Endodermal cell (in vitro differentiated cells): ENCODE measurements at regions not wholly inside any gene's neighbourhood (a gene's known extent, or its start where the extent isn't known, plus 50 kb on each side); places are given as distances from the start of the nearest gene placed in this dataset.

Experiments
- DNase-seq: peaks from one replicate; pipeline ENCODE4 v3.0.0-alpha.2; 2017
- H3K27ac ChIP-seq: 2 replicates; pipeline ENCODE4 v1.5.1; 2013; ENCODE audit warnings: mild to moderate bottlenecking, low read depth, low read length, moderate library complexity
- H3K27me3 ChIP-seq: 2 replicates; pipeline ENCODE4 v1.6.1; 2013; ENCODE audit warnings: mild to moderate bottlenecking, low read length, moderate library complexity; ENCODE audit not compliant: insufficient read depth, control insufficient read depth, poor library complexity, severe bottlenecking
- H3K36me3 ChIP-seq: 2 replicates; pipeline ENCODE4 v1.7.0; 2013; ENCODE audit warnings: mild to moderate bottlenecking, low read length, moderate library complexity; ENCODE audit not compliant: control insufficient read depth, insufficient read depth
- H3K4me1 ChIP-seq: one replicate; pipeline ENCODE4 v1.7.0; 2013; ENCODE audit warnings: low read length; ENCODE audit not compliant: control insufficient read depth, insufficient read depth
- H3K4me3 ChIP-seq: 2 replicates; pipeline ENCODE4 v1.5.1; 2013; ENCODE audit warnings: mild to moderate bottlenecking, low read length, moderate library complexity
- H3K9ac ChIP-seq: 2 replicates; pipeline ENCODE4 v1.6.1; 2013; ENCODE audit warnings: mild to moderate bottlenecking, low read length, moderate library complexity; ENCODE audit not compliant: poor library complexity, severe bottlenecking; ENCODE audit errors: extremely low read depth
- H3K9me3 ChIP-seq: 2 replicates; pipeline ENCODE4 v1.6.1; 2013; ENCODE audit warnings: mild to moderate bottlenecking, low read length, moderate library complexity; ENCODE audit not compliant: control insufficient read depth
- H3K27ac Mint-ChIP-seq: 2 replicates; pipeline ENCODE4 v1.8.0; 2020; ENCODE audit warnings: mixed read lengths
- H3K27me3 Mint-ChIP-seq: 2 replicates; pipeline ENCODE4 v1.8.0; 2021; ENCODE audit warnings: mild to moderate bottlenecking, mixed read lengths; ENCODE audit not compliant: insufficient read depth
- H3K36me3 Mint-ChIP-seq: 2 replicates; pipeline ENCODE4 v1.8.0; 2020; ENCODE audit warnings: low read depth, mixed read lengths
- H3K4me1 Mint-ChIP-seq: 2 replicates; pipeline ENCODE4 v1.8.0; 2020; ENCODE audit warnings: mixed read lengths
- H3K4me3 Mint-ChIP-seq: 2 replicates; pipeline ENCODE4 v1.8.0; 2020; ENCODE audit warnings: mild to moderate bottlenecking, moderate library complexity, mixed read lengths
- H3K9me3 Mint-ChIP-seq: 2 replicates; pipeline ENCODE4 v1.8.0; 2020; ENCODE audit warnings: mild to moderate bottlenecking, mixed read lengths
- WGBS, 2 experiments: methylation state at CpG; one replicate each; pipeline versions ENCODE4 v1.1.5 to v1.1.7; 2013; ENCODE audit warnings: missing lambda C conversion rate in 2 of 2, mixed read lengths in 1 of 2; ENCODE audit not compliant: insufficient coverage in 1 of 2, insufficient read length in 1 of 2; 5-methylcytosine and 5-hydroxymethylcytosine counted together
- TF ChIP-seq, protein P1 (sequence below): fragments of 200-600 bp; sonication (generic); conservative IDR thresholded peaks from 2 replicates; pipeline ENCODE4 v1.5.0; 2021; ENCODE audit warnings: antibody characterized with exemption, mild to moderate bottlenecking

DNA sequence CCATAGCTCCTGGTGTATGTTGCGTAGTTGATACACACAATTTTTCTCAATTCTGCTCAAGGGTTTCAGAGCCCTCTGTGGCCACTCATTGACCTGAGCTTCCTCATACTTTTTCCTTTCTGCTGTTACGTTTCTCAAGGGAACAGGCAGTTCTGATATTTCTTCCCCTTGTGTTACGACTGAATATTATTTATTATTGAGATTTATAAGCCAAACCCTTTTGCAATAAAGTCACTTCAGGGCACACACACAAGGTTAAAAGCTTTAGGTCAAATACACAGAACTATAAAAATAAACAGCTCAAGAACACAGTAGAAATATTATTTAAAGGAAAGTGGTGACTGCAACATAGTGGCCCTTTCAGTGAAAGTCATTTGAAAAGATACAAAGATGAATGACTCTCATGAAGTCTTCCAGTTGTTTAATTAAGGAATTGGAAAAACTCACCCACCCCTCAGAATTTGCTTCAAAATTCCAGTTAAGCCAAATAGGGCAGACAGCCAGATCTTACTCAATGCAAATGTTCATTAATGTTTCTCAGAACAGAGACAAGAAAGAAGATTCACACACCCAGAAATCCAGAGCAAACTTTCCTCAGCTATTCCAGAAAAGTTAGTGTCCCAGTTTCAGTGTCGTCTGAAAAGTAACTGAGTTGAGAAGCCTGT is 179.7 kb downstream of the TRIB2 start:
- TF ChIP-seq, protein P1, sequence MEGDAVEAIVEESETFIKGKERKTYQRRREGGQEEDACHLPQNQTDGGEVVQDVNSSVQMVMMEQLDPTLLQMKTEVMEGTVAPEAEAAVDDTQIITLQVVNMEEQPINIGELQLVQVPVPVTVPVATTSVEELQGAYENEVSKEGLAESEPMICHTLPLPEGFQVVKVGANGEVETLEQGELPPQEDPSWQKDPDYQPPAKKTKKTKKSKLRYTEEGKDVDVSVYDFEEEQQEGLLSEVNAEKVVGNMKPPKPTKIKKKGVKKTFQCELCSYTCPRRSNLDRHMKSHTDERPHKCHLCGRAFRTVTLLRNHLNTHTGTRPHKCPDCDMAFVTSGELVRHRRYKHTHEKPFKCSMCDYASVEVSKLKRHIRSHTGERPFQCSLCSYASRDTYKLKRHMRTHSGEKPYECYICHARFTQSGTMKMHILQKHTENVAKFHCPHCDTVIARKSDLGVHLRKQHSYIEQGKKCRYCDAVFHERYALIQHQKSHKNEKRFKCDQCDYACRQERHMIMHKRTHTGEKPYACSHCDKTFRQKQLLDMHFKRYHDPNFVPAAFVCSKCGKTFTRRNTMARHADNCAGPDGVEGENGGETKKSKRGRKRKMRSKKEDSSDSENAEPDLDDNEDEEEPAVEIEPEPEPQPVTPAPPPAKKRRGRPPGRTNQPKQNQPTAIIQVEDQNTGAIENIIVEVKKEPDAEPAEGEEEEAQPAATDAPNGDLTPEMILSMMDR: no peak
- no peak overlapping the region for H3K4me3 Mint-ChIP-seq
- WGBS, 2 experiments: 94 to 100% methylated on average over 1 to 3 of the region's 4 CpGs

DNA sequence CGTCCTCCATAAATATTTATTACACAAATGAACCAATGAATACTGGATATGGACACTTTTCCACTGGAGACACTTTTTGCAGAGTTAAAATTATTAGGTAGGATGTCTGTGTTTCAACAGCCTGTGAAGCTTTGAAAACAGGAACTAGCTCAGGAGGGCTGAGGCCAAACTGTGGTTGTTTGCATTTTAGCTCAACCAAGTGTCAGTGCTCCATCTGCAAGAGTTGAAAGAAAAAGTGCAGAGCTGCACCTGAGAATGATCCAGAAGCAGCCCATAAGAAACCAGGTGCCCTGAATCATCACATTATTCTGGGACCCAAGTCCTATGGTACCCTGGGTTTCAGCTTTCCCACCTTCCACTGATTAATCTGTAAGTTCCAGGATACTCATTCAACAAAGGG is 180.4 kb downstream of the TRIB2 start:
- Histone ChIP-seq H3K4me3 (no peak overlapping the region), H3K36me3 (no peaks in the 10 kb centered on the region), H3K9me3 (peaks cover 11% of the 10 kb centered on the region), H3K4me1 (no peaks in the 10 kb centered on the region), H3K27ac (no peak overlapping the region), H3K27me3 (peaks cover 80% of the 10 kb centered on the region), H3K9ac (no peak overlapping the region)
- H3K9me3 Mint-ChIP-seq: peaks cover 8% of the 10 kb centered on the region
- peaks cover 31% of the 10 kb centered on the region for H3K27me3 Mint-ChIP-seq
- no peak for DNase-seq
- H3K27ac Mint-ChIP-seq: no peak overlapping the region
- WGBS, 2 experiments: 69% methylated on average over 1 of the region's 1 CpG; no CpG with 5 or more reads in 1 of the 2 experiments
- H3K4me3 Mint-ChIP-seq: no peak overlapping the region
- TF ChIP-seq, protein P1: no peak
- peaks cover 5% of the 10 kb centered on the region for H3K4me1 Mint-ChIP-seq
- no peaks in the 10 kb centered on the region for H3K36me3 Mint-ChIP-seq

More for the DNA sequence above, 179.7 kb downstream of the TRIB2 start:
- H3K36me3 ChIP-seq: no peaks in the 10 kb centered on the region
- H3K9me3 ChIP-seq: peaks cover 11% of the 10 kb centered on the region
- Mint-ChIP-seq H3K36me3 (no peaks in the 10 kb centered on the region), H3K9me3 (peaks cover 15% of the 10 kb centered on the region), H3K27ac (no peak overlapping the region), H3K4me1 (peaks cover 5% of the 10 kb centered on the region), H3K27me3 (peaks cover 25% of the 10 kb centered on the region)
- no peak overlapping the region for H3K4me3 ChIP-seq
- no peak for DNase-seq
- peaks cover 77% of the 10 kb centered on the region for H3K27me3 ChIP-seq
- no peak overlapping the region for H3K27ac ChIP-seq
- no peaks in the 10 kb centered on the region for H3K4me1 ChIP-seq
- no peak overlapping the region for H3K9ac ChIP-seq

DNA sequence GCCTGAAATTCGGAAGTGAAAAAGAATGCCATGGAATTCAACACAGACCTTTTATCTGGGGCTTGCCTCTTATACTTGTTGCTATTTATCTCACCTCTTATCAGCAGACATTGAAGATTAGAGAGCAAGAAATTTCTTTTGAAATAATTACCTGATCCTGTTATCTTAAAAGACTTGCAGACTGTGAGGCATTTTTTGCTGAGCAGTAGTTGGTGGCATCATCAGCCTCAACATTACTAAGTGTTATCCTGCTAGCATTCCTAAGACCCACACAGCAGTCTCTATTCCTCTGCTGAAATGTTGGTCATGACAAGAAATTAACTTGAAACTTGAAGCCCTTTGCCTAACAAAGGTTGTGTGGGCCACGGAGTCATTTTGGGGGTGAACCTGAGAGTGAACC is 186.5 kb downstream of the TRIB2 start:
- no peak overlapping the region for H3K27ac ChIP-seq
- no peak for DNase-seq
- WGBS, 2 experiments: 83% methylated on average over 2 of the region's 2 CpGs; no CpG with 5 or more reads in 1 of the 2 experiments
- Mint-ChIP-seq H3K4me3 (no peak overlapping the region), H3K36me3 (no peaks in the 10 kb centered on the region), H3K4me1 (peaks cover 15% of the 10 kb centered on the region), H3K9me3 (no peaks in the 10 kb centered on the region), H3K27me3 (peaks cover 23% of the 10 kb centered on the region), H3K27ac (no peak overlapping the region)
- H3K27me3 ChIP-seq: peaks cover 47% of the 10 kb centered on the region
- TF ChIP-seq, protein P1: no peak
- no peak overlapping the region for H3K4me3 ChIP-seq
- no peak overlapping the region for H3K9ac ChIP-seq
- H3K36me3 ChIP-seq: no peaks in the 10 kb centered on the region
- no peaks in the 10 kb centered on the region for H3K9me3 ChIP-seq
- no peaks in the 10 kb centered on the region for H3K4me1 ChIP-seq
